ENCODE measurements at regions not wholly inside any gene's neighbourhood (a gene's known extent, or its start where the extent isn't known, plus 50 kb on each side); places are given as distances from the start of the nearest gene placed in this dataset.

DNA sequence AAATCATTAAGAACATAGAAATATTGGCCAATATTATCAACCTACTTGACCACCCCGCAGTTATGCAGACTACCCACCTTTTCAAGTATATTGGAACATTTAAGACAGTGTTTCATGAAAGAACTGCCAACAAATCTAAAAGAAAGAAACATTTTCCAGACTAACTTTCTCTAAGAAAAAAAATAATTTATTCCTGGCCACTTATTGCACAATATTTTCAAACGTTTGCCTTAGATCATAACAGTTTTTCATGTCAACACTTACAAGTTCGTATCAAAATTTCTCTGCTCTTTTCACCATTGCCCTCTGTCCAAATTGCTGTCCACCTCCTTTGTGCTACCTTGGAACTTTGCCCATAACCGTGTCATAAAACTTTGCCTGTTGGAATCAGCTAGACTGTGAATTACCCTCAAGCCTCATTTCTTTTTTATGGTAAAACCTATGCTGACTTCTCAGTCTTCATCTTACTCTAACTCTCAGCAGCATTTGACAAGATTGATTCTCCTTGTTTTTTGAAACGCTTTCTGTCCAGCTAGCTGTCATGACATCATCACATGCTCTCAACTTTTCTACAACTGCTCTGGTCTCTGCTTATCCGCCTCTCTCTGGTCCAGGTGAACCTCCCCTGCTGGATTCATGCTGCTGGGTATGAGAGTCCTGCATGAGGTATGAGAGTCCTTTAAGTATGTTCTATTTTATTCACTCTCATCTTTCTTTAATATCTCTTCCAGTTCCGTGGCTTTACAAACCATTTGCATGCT lies 92.8 kb upstream of the CHRM3 start:
- TF ChIP-seq, protein P1, sequence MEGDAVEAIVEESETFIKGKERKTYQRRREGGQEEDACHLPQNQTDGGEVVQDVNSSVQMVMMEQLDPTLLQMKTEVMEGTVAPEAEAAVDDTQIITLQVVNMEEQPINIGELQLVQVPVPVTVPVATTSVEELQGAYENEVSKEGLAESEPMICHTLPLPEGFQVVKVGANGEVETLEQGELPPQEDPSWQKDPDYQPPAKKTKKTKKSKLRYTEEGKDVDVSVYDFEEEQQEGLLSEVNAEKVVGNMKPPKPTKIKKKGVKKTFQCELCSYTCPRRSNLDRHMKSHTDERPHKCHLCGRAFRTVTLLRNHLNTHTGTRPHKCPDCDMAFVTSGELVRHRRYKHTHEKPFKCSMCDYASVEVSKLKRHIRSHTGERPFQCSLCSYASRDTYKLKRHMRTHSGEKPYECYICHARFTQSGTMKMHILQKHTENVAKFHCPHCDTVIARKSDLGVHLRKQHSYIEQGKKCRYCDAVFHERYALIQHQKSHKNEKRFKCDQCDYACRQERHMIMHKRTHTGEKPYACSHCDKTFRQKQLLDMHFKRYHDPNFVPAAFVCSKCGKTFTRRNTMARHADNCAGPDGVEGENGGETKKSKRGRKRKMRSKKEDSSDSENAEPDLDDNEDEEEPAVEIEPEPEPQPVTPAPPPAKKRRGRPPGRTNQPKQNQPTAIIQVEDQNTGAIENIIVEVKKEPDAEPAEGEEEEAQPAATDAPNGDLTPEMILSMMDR (conservative IDR thresholded peaks at IDR 0.05; ENCODE audit: low read length), result no peak
- no peak for TF ChIP-seq EZH2phosphoT487 (IDR thresholded peaks at IDR 0.05; ENCODE audit: borderline replicate concordance)
